GM19467 (cell line): ENCODE measurements at regions not wholly inside any gene's neighbourhood (a gene's known extent, or its start where the extent isn't known, plus 50 kb on each side); places are given as distances from the start of the nearest gene placed in this dataset.
"Not testable (repeated sequence)": the region's sequence is repeated elsewhere in the genome, so short reads cannot be mapped to it uniquely, and the experiment has no call there.

Source experiments
- ATAC-seq: cut with Tn5 transposase; IDR thresholded peaks from one replicate; pipeline ENCODE4 v1.9.1; 2021; ENCODE audit warnings: mild to moderate bottlenecking, moderate library complexity; ENCODE audit not compliant: unreplicated experiment

DNA sequence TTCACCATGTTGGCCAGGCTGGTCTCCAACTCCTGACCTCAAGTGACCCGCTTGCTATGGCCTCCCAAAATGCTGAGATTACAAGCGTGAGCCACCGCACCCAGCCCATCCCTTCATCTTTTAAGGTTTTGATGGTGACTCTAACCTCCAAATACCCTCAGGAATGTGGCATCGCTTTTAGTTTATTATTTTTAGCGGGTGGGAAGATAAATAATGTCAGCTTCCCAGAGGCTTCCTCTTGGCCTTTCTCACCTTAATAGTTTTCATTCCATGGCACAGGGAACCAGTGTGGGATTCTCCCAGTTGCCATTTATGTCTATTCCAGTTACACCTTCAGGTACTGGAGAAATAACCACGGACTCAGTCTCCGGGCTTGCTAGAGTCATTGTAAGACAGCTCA lies 92.1 kb upstream of the LRRN2 start:
- no peak for ATAC-seq

DNA sequence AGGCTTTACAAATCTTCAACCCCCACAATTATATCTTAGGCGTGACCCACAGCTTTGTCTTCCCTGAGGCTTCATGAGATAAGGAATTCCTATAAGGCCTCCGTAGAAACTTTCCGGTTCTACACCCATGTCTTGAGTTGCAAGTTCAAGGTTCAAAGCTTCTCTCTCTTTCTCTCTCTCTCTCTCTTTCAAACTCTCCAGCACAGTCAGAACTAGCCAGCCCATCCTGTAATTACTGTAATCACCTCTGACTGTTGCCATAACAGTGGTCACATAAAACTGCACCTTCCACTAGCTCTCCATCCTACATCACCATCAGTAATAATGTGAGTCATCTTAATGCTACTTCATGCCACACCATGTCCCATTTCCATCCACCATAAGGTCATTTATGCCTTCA lies 90.0 kb upstream of the NFASC start:
- ATAC-seq: no peak

DNA sequence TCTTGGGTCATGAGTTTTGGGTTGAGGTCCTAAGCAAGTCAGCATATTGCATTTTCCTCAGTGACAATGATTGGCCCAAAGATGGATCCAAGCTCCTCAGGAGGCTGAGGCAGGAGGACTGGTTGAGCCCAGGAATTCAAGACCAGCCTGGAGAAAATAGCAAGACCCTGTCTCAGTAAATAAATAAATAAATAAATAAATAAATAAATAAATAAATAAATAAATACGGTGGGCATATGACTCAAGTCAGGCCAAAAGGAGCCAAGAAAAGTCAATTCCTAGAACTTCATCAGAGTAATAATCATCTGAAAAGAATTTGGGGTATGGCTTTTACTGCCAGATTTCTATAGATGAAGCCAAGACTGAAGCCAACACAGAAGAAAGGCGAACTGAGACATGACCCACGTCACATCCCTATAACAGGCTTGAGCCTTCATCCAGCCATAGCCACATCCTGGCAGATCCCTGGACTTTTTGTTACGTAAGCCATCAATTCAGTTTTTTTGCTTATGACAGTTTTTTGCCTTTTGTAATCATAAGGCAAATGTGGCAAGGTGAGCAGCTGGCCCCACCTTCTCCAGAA lies 88.5 kb upstream of the NFASC start:
- no peak for ATAC-seq

DNA sequence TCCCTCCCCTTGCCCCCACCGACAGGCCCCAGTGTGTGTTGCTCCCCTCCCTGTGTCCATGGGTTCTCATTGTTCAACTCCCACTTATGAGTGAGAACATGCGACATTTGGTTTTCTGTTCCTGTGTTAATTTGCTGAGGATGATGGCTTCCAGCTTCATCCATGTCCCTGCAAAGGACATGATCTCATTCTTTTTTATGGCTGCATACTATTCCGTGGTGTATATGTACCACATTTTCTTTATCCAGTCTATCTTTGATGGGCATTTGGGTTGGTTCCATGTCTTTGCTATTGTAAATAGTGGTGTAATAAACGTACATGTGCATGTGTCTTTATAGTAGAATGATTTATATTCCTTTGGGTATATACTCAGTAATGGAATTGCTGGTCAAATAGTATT lies 85.6 kb upstream of the NFASC start:
- ATAC-seq: not testable (repeated sequence)

DNA sequence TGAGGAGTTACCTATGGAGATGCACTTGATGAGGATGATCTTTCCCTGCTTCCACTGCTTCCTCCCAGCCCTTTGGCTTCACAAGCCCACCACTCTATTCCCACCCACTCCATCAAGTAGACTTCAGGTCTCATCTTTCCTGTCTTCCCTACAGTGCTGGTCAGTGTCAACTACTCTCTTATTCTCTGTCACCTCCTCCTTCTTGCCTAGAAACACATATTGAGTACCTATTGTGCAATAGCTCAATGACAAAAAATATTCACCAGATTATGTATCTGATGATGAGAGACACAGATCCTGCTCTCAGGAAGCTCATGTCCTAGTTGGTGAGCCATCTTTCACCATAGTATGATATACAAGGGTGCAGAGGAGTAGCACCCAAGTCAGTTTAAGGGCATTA lies 82.2 kb upstream of the NFASC start:
- no peak for ATAC-seq

DNA sequence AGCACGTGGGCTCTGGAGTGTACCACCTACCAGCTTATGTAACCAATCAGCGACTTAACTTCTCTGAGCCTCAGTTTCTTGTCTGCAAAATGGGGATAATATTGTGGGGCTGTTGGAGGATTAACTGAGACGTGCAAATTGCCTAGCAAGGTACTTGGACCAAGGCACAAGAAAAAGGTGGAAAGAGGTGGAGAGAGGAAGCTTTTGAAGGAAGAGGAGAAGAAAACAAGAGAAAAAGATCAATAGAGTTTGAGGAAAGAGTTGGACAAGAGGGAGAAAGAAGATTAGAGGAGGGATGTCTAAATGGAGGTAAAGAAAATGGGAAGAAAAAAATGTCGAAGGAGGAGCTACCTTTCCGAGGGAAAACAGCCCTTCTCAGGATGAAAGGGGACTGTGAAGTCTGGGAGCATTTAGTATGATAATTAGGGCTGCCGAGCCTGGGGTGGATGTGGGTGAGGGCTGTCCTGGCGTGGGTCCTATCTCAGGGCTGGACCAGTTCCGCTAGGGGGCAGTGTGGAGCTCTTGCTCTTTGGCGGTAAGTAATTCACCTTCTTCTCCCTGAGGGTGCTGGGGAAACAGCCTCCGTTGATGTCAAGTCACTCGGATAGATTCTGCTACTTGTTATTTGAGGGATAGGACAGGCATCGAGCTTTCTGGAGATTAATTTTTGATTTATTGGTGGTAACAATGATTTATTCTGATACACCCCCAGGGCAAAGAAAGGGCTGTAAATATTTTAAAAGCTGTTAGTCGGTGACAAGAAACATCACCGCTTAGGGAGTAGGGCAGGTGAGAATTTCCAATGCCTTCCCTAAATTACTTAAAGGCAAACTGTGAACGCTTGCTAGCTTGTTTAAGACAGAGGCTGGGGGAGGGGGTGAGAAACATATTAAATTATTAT lies 79.0 kb upstream of the NFASC start:
- ATAC-seq: no peak

DNA sequence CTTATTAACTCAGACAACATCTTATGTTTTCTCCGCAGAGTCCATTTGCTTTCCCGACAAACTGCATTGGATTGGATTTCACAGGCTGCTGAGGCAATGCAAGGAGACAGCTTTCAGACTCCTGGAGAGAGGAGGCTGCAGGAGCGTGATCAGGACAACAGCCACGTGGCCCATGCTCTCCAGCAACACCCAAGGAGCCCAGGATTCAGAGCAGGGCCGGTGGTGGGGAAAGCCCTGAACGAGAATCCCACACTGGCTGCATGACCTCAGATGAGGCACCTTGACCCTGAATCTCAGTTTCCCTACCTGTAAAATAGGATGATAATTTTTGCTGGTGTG lies 78.3 kb upstream of the NFASC start:
- no peak for ATAC-seq

DNA sequence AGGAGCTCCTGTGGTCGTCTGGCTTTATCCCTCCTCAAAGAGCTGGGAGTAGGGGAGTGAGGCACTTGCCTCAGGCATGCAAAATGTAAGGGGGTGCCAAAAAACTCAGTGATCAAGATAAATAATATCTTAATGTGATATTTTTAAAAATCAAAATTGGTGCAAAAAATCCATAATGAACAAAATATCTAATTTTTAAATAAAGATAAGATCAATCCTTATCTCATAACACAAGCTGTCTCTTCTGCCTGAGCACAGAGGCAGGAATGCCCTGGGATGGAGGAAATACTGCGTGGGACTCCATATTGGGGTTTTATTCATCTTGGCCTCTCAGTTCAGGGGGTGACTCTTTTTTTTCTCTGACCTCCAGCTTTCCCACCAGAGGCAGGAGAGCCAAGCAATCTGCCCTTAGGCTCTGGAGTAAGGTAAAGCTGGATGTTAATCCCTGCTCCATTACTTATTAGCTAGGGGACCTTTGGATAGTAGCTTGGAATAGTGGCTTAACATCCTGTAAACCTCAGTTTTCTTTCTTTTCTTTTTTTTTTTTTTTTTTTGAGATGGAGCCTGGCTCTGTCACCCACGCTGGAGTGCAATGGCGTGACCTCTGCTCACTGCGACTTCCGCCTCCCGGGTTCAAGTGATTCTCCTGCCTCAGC lies 77.3 kb upstream of the NFASC start:
- no peak for ATAC-seq

DNA sequence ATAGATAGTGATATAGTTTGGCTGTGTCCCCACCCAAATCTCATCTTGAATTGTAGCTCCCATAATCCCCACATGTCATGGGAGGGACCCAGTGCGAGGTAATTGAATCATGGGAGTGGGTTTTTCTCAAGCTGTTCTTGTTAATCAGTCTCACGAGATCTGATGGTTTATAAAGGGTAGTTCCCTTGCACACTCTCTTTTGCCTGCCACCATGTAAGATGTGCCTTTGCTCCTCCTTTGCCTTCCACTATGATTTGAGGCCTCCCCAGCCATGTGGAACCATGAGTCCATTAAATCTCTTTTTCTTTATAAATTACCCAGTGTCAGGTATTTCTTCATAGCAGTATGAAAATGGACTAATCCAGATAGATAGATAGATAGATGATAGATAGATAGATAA lies 73.8 kb upstream of the NFASC start:
- not testable (repeated sequence) for ATAC-seq

DNA sequence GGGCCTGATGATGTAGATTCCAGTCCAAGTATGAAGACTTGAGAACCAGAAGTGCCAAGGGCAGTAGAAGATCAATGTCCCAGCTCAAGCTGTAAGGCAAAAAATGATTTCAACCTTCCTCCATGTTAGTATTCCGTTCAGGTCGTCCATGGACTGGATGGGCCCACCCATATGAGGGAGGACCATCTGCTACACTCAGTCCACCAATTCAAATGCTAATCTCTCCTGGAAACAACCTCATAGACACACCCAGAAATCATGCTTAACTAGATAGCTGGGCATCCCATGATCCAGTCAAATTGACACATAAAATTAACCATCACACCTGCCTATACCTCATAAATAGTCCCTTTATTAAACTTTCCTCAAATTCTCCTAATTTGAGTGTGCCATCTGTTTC lies 73.3 kb upstream of the NFASC start:
- ATAC-seq: no peak

DNA sequence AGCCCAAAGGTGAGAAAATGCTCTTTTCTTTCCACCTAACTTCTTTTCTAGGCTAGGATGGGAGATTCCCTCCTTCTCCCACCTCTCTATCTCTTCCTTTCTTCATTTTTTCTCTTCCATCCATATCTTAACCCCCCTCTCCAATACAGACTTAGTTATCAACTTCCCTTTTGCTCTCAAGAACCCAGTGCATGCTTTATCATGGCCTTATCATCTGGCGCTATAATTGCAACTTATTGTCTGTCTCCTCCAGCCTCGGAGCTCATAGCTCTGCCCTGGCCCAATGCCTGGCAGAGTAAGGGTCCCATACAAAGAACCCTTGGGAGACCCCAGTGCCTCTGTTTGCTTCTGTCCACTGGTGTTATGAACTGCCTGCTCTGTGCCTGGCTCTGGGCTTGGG lies 71.0 kb upstream of the NFASC start:
- ATAC-seq: no peak

DNA sequence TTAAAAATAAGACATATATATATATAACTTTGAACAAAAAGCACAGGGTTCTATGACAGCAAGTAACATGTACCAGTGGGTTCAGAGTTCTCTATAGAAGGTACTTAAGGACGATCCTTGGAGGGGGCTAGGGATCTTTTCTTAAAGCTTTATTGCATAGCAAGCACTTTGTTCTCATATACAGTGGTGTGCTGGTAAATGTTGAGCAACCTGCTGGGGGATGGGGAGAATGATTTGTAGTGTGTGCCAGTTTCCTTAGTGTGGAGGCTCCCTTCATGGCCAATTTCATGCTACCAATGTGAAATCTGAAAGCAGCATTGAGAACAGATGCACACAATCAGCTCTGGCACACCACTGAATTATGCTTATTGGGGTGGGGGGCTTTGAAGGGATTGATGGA lies 69.5 kb upstream of the NFASC start:
- no peak for ATAC-seq

DNA sequence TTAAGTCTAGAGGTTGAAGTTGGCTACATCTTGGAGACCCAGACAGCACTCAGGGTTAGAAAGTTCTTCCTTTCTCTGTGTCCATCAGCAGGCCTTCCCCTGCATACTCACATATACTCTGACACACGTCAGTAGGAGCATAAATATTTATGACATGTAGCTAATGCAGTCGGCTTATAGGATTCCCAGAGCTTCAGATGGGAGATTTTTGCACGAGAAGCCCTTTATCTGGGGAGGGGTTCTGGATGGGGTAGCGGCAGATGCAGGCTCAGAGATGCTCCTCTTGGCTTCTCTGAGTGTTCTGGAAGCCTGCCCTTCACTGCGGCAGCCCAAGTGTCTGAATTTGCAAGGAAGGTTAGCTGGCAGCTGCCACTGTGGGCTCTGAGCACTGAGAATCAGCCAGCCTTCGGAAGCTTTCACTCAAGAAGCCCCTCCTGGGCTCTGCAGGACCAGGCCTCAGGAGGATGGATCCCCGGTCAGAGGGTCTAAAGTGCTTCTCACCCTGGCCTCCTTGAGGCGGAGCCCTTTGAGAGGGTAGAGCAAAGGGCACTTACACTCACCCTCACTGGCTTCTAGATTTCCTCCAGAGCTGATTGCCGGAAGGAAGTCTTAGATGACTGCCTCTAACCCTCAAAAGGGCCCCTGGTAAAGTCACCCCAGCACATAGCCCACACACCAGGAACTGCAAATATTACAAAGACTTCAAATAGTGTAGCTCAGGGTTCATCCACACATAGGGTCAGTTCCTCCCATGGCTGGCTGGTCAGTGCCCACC lies 68.1 kb upstream of the NFASC start:
- no peak for ATAC-seq

DNA sequence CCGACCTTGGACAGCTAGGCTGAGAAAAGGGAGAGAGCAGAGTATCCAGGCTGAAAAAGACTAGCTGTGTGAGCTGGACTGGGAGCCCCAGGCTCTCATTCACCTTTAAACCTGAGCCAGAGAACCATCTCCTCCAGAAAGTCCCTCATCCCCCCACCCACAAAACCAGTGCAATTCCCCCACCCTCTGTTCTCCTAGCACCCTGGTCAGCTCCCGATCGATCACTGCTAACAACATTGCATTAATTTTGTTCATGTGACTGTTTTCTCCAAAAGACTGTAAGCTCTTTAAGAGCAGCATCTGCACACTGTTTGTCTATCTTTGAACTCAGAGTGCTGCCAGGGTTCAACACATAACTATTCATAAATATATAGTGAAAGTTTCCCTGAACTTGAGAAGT lies 67.1 kb upstream of the NFASC start:
- ATAC-seq: no peak

DNA sequence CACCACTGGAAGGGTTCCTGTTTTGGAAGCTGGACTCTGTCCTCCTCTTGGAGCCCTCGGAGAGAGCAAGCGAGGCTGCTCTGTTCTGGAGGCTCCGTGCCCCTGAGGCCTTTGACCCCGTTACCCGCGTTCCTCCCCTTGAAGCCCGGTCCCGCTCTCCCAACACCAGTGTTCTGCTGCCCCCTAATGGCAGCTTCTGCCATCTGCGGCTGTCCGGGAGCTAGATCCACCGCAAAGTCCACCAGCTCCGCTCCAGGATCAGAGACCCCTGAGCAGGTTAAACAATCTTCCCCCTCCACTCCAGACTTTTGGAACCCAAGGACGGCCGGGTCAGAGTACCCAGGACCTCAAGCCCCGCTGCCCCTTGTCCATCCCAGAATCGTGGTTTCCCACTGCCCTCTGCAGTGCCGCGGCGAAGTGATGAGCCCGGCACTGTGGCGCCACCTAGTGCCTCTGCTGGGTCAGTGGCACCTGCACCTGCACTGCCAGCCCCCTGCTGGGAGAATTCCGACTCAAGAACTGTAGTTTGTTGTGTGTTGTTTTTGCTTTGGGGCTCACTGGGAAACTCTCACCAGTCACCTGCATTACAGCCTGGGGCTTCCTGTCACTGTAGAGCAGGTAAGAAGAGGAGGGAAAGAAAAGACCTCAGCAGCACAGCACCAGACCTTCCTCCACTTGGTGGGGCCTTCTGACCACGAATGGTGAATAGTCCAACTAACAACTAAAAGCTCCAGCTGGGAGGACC lies 63.5 kb upstream of the NFASC start:
- peak; percentile 92 for ATAC-seq

DNA sequence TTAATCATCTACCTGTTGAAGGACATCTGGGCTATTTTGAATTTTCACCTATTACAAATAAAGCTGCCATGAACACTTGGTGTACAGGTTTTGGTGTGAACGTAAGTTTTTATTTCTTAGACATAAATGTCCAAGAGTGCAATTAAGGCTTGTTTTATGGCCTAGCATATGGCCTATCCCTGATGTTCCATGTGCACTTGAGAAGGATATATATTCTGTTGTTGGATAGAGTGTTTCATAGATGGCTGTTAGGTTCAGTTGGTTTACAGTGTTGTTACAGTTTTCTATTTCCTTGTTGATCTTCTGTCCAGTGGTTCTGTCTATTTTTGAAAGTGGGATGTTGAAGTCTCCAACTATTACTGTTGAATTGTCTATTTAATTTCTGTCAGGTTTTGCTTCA lies 61.2 kb upstream of the NFASC start:
- ATAC-seq: no peak

DNA sequence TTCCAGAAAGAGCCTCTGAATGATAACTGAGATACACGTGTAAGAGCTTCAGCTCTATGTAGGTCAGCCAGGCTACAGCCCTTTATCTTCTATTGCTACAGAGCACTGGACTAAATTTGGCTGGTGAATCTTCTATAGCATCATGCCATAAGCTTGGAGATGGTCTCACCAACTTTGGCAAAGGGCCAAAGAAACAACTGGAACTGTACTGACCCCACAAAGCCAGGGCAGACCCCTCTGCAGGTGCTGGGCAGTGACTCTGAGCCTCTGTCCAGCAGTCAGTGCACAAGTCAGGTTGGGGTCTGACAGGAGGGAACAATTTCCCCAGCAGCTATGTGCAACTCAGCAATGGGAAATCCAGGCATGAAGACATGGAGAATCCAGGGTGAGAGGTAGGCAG lies 57.8 kb upstream of the NFASC start:
- no peak for ATAC-seq

DNA sequence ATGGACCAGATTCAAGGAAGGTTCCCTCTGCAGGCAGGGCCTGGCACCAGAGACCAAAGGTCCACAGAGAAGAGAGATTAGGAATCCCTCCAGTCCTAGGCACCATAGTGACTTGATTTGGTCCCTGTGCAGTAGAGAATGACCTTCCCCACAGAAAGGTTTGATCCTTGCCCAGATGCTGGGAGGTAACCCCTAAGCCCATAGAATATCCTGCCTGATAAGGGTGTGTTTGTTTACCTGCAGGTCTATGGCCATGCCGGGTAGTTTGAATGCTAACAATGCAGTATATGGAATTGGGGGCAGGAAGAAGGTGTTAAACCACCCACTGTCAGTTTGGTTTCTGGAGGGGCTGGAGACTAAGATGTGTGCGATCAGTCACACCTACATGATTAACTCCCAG lies 57.1 kb upstream of the NFASC start:
- ATAC-seq: no peak

DNA sequence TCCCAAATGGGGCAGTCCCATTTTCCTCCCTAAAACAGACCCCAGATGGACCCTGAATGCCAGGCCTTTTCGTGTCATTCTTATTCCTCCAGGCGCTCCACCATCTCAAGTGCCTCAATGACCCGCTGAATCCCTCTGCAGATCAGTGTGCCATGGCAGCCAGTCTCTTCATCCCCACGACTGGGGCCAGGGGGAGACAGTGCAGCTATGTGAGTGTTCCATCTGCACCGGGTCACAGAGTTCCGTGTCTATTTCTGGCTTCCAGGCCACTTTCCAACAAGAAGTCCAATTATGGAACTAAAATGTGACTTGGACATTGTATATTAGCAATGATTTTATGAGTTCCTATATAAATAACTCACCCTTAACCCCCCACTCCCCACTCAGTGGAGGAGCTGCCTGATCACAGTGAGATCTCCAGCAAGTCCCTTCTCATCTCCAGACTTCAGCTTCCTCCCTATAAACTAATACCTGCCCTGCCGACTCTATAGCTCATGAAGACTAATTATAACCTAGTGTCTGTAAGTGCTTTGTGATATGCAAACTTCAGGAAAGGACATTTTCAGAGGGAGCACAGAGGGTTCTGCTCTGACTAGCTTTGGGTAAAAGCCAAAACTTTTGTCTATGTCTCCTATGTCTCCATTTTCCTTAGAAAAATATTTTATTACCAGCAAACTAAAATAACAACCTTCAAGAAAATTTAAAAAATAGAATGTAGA lies 56.3 kb upstream of the NFASC start:
- no peak for ATAC-seq

DNA sequence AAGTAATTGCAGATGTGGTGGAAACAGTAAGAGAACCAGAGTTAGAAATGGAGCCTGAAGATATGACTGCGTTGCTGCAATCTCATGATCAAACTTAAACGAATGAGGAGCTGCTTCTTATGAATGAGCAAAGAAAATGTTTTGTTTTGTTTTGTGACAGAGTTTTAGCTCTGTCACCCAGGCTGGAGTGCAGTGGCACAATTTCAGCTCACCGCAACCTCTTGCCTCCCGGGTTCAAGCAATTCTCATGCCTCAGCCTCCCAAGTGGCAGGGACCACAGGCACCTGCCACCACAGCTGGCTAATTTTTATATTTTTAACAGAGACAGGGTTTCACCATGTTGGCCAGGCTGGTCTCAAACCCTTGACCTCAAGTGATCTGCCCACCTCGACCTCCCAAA lies 53.3 kb upstream of the NFASC start:
- no peak for ATAC-seq
